ENCODE measurements at regions not wholly inside any gene's neighbourhood (a gene's known extent, or its start where the extent isn't known, plus 50 kb on each side); places are given as distances from the start of the nearest gene placed in this dataset.

GRCh38 chr7:52005613-52006012 lies 689.0 kb upstream of the COBL start:
- TF ChIP-seq, protein P1, sequence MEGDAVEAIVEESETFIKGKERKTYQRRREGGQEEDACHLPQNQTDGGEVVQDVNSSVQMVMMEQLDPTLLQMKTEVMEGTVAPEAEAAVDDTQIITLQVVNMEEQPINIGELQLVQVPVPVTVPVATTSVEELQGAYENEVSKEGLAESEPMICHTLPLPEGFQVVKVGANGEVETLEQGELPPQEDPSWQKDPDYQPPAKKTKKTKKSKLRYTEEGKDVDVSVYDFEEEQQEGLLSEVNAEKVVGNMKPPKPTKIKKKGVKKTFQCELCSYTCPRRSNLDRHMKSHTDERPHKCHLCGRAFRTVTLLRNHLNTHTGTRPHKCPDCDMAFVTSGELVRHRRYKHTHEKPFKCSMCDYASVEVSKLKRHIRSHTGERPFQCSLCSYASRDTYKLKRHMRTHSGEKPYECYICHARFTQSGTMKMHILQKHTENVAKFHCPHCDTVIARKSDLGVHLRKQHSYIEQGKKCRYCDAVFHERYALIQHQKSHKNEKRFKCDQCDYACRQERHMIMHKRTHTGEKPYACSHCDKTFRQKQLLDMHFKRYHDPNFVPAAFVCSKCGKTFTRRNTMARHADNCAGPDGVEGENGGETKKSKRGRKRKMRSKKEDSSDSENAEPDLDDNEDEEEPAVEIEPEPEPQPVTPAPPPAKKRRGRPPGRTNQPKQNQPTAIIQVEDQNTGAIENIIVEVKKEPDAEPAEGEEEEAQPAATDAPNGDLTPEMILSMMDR (IDR thresholded peaks at IDR 0.05): no peak
- no peak for TF ChIP-seq POLR2A (IDR thresholded peaks at IDR 0.05)

Measured in right lobe of liver (tissue), 4 donors.